Left ventricle myocardium superior (tissue), 1 donor: ENCODE measurements at regions not wholly inside any gene's neighbourhood (a gene's known extent, or its start where the extent isn't known, plus 50 kb on each side); places are given as distances from the start of the nearest gene placed in this dataset.
A peak's percentile ranks its signal among the peaks of the same experiment; 100 is the strongest.

Source experiments
- ATAC-seq: fragments of 200-7000 bp; cut with Tn5 transposase; one replicate; pipeline ENCODE4 v1.9.1; 2020; ENCODE audit warnings: mild to moderate bottlenecking, moderate library complexity
- DNase-seq: peaks from one replicate; pipeline ENCODE4 v3.0.0-alpha.2; 2020
- intact Hi-C: fragments of 100-400 bp; cut with micrococcal nuclease; formaldehyde crosslinking; loops from one replicate; pipeline ENCODE4 v1.11.0; 2022
- donor health status: DM: no; HTN: yes; CAD: no; lungs with severe emphysema.

- DNase-seq (no peak), ATAC-seq (no peak)
- intact Hi-C loops = no loop called here
Observed at GRCh38 chr2:151159109-151159662, 102.5 kb downstream of the RBM43 start.

- ATAC-seq (no peak), DNase-seq (no peak)
- intact Hi-C loops = no loop called here
Observed at GRCh38 chr2:151157000-151157735, 104.5 kb downstream of the RBM43 start.

GRCh38 chr2:151156431-151156830 is 105.2 kb downstream of the RBM43 start:
- intact Hi-C loops = no loop called here
- DNase-seq = no peak
- ATAC-seq = no peak

- no peak for ATAC-seq
- intact Hi-C loops = no loop called here
Observed at GRCh38 chr2:151153601-151154000, 108.1 kb downstream of the RBM43 start.

GRCh38 chr2:151150331-151151320 is 111.0 kb downstream of the RBM43 start:
- no peak for ATAC-seq
- intact Hi-C loops = no loop called here
- DNase-seq = no peak

More at GRCh38 chr2:151153601-151154000, 108.1 kb downstream of the RBM43 start:
- no peak for DNase-seq

- intact Hi-C loops = no loop called here
- no peak for DNase-seq
- no peak for ATAC-seq
Observed at GRCh38 chr2:151138507-151138906, 123.2 kb downstream of the RBM43 start.

GRCh38 chr2:151137526-151137925 is 124.1 kb downstream of the RBM43 start:
- no peak for DNase-seq
- intact Hi-C loops = no loop called here
- ATAC-seq = no peak

- no peak for ATAC-seq
- intact Hi-C loops = no loop called here
- no peak for DNase-seq
Observed at GRCh38 chr2:151120011-151120410, 141.7 kb downstream of the RBM43 start.

GRCh38 chr2:151119374-151119773 is 142.3 kb downstream of the RBM43 start:
- ATAC-seq (no peak), DNase-seq (no peak)
- intact Hi-C loops = no loop called here

- intact Hi-C loops = no loop called here
- ATAC-seq = no peak
- no peak for DNase-seq
Observed at GRCh38 chr2:151118269-151118668, 143.4 kb downstream of the RBM43 start.

- ATAC-seq (no peak), DNase-seq (no peak)
- intact Hi-C loops = no loop called here
Observed at GRCh38 chr2:151114874-151115273, 146.8 kb downstream of the RBM43 start.

GRCh38 chr2:151113318-151113717 is 148.3 kb downstream of the RBM43 start:
- no peak for DNase-seq
- ATAC-seq = no peak
- intact Hi-C loops = no loop called here

GRCh38 chr2:151111599-151112278 is 149.9 kb downstream of the RBM43 start:
- ATAC-seq (no peak), DNase-seq (no peak)
- intact Hi-C loops = no loop called here

GRCh38 chr2:151106805-151107506 is 154.7 kb downstream of the RBM43 start:
- DNase-seq (no peak), ATAC-seq (no peak)
- intact Hi-C loops = no loop called here

- intact Hi-C loops = no loop called here
- ATAC-seq (no peak), DNase-seq (no peak)
Observed at GRCh38 chr2:151103551-151103950, 158.1 kb downstream of the RBM43 start.

- no peak for ATAC-seq
- intact Hi-C loops = no loop called here
Observed at GRCh38 chr2:151102226-151102625, 159.4 kb downstream of the RBM43 start.

GRCh38 chr2:151098841-151099240 is 162.8 kb downstream of the RBM43 start:
- ATAC-seq (no peak), DNase-seq (no peak)
- intact Hi-C loops = no loop called here

More at GRCh38 chr2:151102226-151102625, 159.4 kb downstream of the RBM43 start:
- DNase-seq = no peak

- ATAC-seq = no peak
- no peak for DNase-seq
- intact Hi-C loops = no loop called here
Observed at GRCh38 chr2:151097895-151098294, 163.8 kb downstream of the RBM43 start.

- intact Hi-C loops = no loop called here
- no peak for ATAC-seq
- DNase-seq = peak; percentile 25
Observed at GRCh38 chr2:151097128-151097527, 164.5 kb downstream of the RBM43 start.
